Upper lobe of right lung (tissue), 1 donor: ENCODE measurements at regions not wholly inside any gene's neighbourhood (a gene's known extent, or its start where the extent isn't known, plus 50 kb on each side); places are given as distances from the start of the nearest gene placed in this dataset.

Source experiments
- ATAC-seq: fragments of 200-7000 bp; cut with Tn5 transposase; one replicate; pipeline ENCODE4 v1.9.1; 2020; ENCODE audit warnings: mild to moderate bottlenecking, moderate library complexity
- DNase-seq: peaks from one replicate; pipeline ENCODE4 v3.0.0-alpha.2; 2020
- H3K27ac ChIP-seq: fragments of 200-600 bp; one replicate; pipeline ENCODE4 v1.8.0; 2022
- H3K27me3 ChIP-seq: fragments of 200-600 bp; one replicate; pipeline ENCODE4 v1.8.0; 2022; ENCODE audit warnings: mild to moderate bottlenecking
- H3K36me3 ChIP-seq: fragments of 200-600 bp; one replicate; pipeline ENCODE4 v1.8.0; 2022
- H3K4me1 ChIP-seq: fragments of 200-600 bp; one replicate; pipeline ENCODE4 v1.8.0; 2022
- H3K4me3 ChIP-seq: fragments of 200-600 bp; one replicate; pipeline ENCODE4 v1.8.0; 2022; ENCODE audit warnings: mild to moderate bottlenecking
- H3K9me3 ChIP-seq: fragments of 200-600 bp; one replicate; pipeline ENCODE4 v1.8.0; 2022
- intact Hi-C: fragments of 100-400 bp; cut with DNase I; formaldehyde crosslinking; loops from one replicate; pipeline ENCODE4 v1.11.0; 2022
- TF ChIP-seq, protein P1 (sequence below): fragments of 200-600 bp; IDR thresholded peaks from one replicate; pipeline ENCODE4 v1.8.0; 2022; ENCODE audit warnings: antibody characterized with exemption
- donor health status: DM: no; HTN: yes; CAD: no; lungs with severe emphysema.

DNA sequence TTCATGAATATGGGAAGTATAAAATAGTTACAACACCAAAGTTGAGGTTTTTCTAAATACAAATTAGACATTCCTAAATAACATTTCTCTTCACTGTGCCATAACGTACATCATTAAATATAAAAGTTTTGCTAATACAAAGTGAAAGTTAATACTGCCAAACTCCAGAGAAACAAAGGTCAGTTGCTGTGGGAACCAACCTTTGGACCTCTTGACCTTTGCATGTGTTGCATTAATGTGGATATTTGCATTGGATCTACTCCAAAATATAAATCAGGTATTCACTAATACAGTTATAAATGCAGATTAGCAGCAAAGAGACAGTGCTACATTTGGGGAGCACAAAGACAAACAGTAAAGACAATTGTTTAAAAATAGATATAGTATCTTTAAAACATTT lies 366.0 kb upstream of the USP15 start:
- ATAC-seq (no peak), DNase-seq (no peak)
- H3K4me1 ChIP-seq: no peaks in the 10 kb centered on the region
- H3K27ac ChIP-seq: no peak overlapping the region
- H3K9me3 ChIP-seq: no peaks in the 10 kb centered on the region
- no peaks in the 10 kb centered on the region for H3K27me3 ChIP-seq
- no peak overlapping the region for H3K4me3 ChIP-seq
- no peaks in the 10 kb centered on the region for H3K36me3 ChIP-seq
- intact Hi-C loops: no loop called here
- TF ChIP-seq, protein P1, sequence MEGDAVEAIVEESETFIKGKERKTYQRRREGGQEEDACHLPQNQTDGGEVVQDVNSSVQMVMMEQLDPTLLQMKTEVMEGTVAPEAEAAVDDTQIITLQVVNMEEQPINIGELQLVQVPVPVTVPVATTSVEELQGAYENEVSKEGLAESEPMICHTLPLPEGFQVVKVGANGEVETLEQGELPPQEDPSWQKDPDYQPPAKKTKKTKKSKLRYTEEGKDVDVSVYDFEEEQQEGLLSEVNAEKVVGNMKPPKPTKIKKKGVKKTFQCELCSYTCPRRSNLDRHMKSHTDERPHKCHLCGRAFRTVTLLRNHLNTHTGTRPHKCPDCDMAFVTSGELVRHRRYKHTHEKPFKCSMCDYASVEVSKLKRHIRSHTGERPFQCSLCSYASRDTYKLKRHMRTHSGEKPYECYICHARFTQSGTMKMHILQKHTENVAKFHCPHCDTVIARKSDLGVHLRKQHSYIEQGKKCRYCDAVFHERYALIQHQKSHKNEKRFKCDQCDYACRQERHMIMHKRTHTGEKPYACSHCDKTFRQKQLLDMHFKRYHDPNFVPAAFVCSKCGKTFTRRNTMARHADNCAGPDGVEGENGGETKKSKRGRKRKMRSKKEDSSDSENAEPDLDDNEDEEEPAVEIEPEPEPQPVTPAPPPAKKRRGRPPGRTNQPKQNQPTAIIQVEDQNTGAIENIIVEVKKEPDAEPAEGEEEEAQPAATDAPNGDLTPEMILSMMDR: no peak

DNA sequence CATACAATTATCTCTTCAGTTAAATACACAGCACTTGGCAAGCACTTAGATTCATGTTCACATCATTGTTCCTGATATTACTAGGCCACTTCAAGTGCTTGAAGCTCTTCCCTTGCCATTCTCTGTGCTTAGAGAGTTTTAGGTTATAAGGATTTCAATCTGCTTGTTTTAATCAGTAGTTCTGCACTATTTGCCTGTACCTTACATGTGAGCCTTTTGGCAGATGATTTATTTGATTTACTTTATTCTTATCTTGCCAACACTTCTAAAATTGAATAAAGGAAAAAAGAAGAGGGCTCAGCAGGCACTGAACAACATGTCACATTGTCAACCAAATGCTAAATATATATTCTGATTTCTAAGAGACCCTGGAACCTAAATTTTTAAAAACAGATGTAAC lies 363.8 kb upstream of the USP15 start:
- H3K4me1 ChIP-seq: no peaks in the 10 kb centered on the region
- H3K27me3 ChIP-seq: no peaks in the 10 kb centered on the region
- H3K9me3 ChIP-seq: no peaks in the 10 kb centered on the region
- no peak overlapping the region for H3K27ac ChIP-seq
- TF ChIP-seq, protein P1: no peak
- H3K4me3 ChIP-seq: no peak overlapping the region
- DNase-seq: no peak
- no peak for ATAC-seq
- H3K36me3 ChIP-seq: no peaks in the 10 kb centered on the region
- intact Hi-C loops: no loop called here

DNA sequence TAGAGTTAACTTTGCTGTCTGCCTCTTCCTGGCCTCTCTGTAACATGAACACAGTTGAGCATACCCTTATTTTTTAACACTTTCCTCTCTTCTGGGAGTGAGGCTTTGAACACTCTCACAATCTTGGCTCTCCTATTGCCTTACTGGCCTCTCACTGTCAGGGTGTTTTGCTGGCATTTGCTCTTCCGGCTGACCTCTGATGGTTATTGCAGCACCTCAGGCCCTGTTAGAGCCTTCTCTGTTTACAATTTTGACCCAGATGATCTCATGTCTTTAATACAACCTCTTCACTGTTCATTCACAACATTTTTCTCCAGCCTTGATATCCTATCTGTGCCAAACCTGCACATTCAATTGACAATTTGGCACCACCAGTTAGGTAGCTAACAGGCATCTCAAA lies 357.8 kb upstream of the USP15 start:
- ATAC-seq: no peak
- H3K36me3 ChIP-seq: no peaks in the 10 kb centered on the region
- TF ChIP-seq, protein P1: no peak
- no peak overlapping the region for H3K4me3 ChIP-seq
- H3K27ac ChIP-seq: no peak overlapping the region
- intact Hi-C loops: no loop called here
- DNase-seq: no peak
- H3K9me3 ChIP-seq: no peaks in the 10 kb centered on the region
- H3K4me1 ChIP-seq: no peaks in the 10 kb centered on the region
- H3K27me3 ChIP-seq: no peaks in the 10 kb centered on the region

DNA sequence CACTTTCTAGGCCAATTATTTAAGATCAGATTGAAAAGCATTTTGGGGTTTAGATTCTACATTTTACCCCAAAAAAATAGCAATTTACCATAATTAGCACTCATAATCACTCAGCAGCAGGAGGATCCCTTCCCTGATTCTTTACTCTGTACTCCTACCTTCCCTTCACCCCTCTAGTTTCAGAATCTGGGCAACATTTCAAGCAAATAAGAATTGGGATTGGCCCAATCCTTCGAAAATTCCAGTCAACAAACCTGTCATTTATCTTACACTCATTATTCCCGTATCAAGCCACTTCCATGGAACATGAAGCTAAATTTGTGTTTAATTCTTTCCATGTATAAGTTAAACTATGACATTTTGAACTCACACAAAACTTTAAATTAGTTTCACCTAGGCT lies 349.1 kb upstream of the USP15 start:
- no peak for ATAC-seq
- intact Hi-C loops: no loop called here

DNA sequence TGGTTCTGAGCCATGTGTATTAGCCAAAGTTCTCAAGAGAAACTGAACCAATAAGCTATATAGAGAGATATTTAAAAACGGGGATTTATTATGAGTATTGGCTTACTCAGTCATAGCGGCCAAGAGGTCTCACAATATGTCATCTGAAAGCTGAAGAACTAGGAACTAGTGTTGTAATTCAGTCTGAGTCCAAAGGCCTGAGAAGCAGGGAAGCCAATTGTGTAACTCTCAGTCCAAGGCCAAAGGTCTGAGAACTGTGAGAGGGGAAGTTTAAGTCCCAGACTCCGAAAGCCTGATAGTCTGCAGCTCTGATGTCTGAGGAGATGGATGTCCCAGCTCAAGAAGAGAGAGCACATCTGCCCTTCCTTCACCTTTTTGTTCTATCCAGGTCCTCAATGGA lies 344.8 kb upstream of the USP15 start:
- ATAC-seq: peak; percentile 92
- intact Hi-C loops: no loop called here

More for the DNA sequence above, 349.1 kb upstream of the USP15 start:
- no peak overlapping the region for H3K4me3 ChIP-seq
- no peaks in the 10 kb centered on the region for H3K9me3 ChIP-seq
- DNase-seq: no peak
- no peaks in the 10 kb centered on the region for H3K4me1 ChIP-seq
- no peaks in the 10 kb centered on the region for H3K36me3 ChIP-seq
- no peaks in the 10 kb centered on the region for H3K27me3 ChIP-seq
- TF ChIP-seq, protein P1: no peak
- no peak overlapping the region for H3K27ac ChIP-seq

DNA sequence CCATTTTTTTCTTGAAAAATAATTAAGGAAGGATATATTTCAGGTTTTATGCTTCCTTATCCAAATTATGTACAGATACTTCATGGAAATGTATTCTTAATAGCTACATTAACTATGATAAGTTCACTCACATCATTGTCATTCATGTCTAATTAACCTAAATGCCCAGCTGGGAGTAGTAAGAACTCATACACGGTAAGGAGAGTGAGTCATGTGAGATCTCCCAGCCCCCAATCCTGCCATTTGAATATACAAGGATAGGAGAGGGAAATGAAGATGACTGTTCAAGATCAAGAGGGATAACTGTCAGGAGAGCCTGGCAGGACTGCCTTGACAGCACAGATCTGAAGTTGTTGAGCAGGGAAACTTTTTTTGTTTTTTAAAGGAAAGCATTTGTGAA lies 343.4 kb upstream of the USP15 start:
- Histone ChIP-seq H3K4me1 (no peaks in the 10 kb centered on the region), H3K9me3 (no peaks in the 10 kb centered on the region), H3K27me3 (no peaks in the 10 kb centered on the region), H3K27ac (no peak overlapping the region), H3K36me3 (no peaks in the 10 kb centered on the region), H3K4me3 (no peak overlapping the region)
- ATAC-seq (no peak), DNase-seq (no peak)
- TF ChIP-seq, protein P1: no peak
- intact Hi-C loops: no loop called here

More for the DNA sequence above, 344.8 kb upstream of the USP15 start:
- Histone ChIP-seq H3K4me1 (no peaks in the 10 kb centered on the region), H3K9me3 (no peaks in the 10 kb centered on the region), H3K27ac (no peak overlapping the region), H3K4me3 (no peak overlapping the region), H3K27me3 (no peaks in the 10 kb centered on the region), H3K36me3 (no peaks in the 10 kb centered on the region)
- TF ChIP-seq, protein P1: no peak
- DNase-seq: no peak
